ENCODE measurements at regions not wholly inside any gene's neighbourhood (a gene's known extent, or its start where the extent isn't known, plus 50 kb on each side); places are given as distances from the start of the nearest gene placed in this dataset.

- H3K4me3 ChIP-seq (ENCODE audit: low read depth in 2 of 2, low read length in 2 of 2): no peak overlapping the region
- in situ Hi-C loops (cut with HindIII; ENCODE audit: low pct_unique_long_range_greater_than_20kb, low sequenced_read_pairs): no loop called here
- DNase-seq (ENCODE audit: low read depth, low spot score) (no peak), ATAC-seq (no peak)
- H3K36me3 ChIP-seq (ENCODE audit: control insufficient read depth, insufficient read depth, low read length): no peaks in the 10 kb centered on the region
- H3K27ac ChIP-seq (ENCODE audit: low read length): no peak overlapping the region
- intact Hi-C loops (cut with micrococcal nuclease; ENCODE audit: unreplicated experiment): no loop called here
- CTCF ChIA-PET: no interaction called here
- POLR2A ChIA-PET: no interaction called here
- peaks cover 30% of the 10 kb centered on the region for H3K27me3 ChIP-seq (ENCODE audit: control insufficient read depth, insufficient read depth, low read length)
- BruUV-seq (replicated peaks): no TSS peak
- no peak for TF ChIP-seq SIN3A (IDR thresholded peaks at IDR 0.05; ENCODE audit: borderline replicate concordance, insufficient read depth, low read depth, low read length)
- TF ChIP-seq CTCF (IDR thresholded peaks at IDR 0.05): no peak
- TF ChIP-seq REST (IDR thresholded peaks at IDR 0.05; ENCODE audit: insufficient read depth in 1 of 2, low read depth in 2 of 2, low read length in 1 of 2): no peak
- no peaks in the 10 kb centered on the region for H3K4me1 ChIP-seq (ENCODE audit: control insufficient read depth, insufficient read depth, low read length)
- H3K9me3 ChIP-seq (ENCODE audit: control insufficient read depth, insufficient read depth, low read depth, low read length): no peaks in the 10 kb centered on the region
Measured at GRCh38 chr6:125357515-125358256, 55.9 kb upstream of the HDDC2 start.

- H3K27ac ChIP-seq (ENCODE audit: low read length): no peak overlapping the region
- no peaks in the 10 kb centered on the region for H3K9me3 ChIP-seq (ENCODE audit: control insufficient read depth, insufficient read depth, low read depth, low read length)
- no peak overlapping the region for H3K4me3 ChIP-seq (ENCODE audit: low read depth in 2 of 2, low read length in 2 of 2)
- ChIA-PET CTCF (no interaction called here), POLR2A (no interaction called here)
- intact Hi-C loops (cut with micrococcal nuclease; ENCODE audit: unreplicated experiment) (no loop called here), in situ Hi-C loops (cut with HindIII; ENCODE audit: low pct_unique_long_range_greater_than_20kb, low sequenced_read_pairs) (no loop called here)
- no peak for ATAC-seq
- no peak for DNase-seq (ENCODE audit: low read depth, low spot score)
- peaks cover 32% of the 10 kb centered on the region for H3K27me3 ChIP-seq (ENCODE audit: control insufficient read depth, insufficient read depth, low read length)
- no peaks in the 10 kb centered on the region for H3K4me1 ChIP-seq (ENCODE audit: control insufficient read depth, insufficient read depth, low read length)
- BruUV-seq (replicated peaks): no TSS peak
- no peaks in the 10 kb centered on the region for H3K36me3 ChIP-seq (ENCODE audit: control insufficient read depth, insufficient read depth, low read length)
- no peak for TF ChIP-seq TCF7L2 (IDR thresholded peaks at IDR 0.05; ENCODE audit: low read depth, low read length)
- no peak for TF ChIP-seq CTCF (IDR thresholded peaks at IDR 0.05)
- TF ChIP-seq SIN3A (IDR thresholded peaks at IDR 0.05; ENCODE audit: borderline replicate concordance, insufficient read depth, low read depth, low read length): no peak
- no peak for TF ChIP-seq REST (IDR thresholded peaks at IDR 0.05; ENCODE audit: insufficient read depth in 1 of 2, low read depth in 2 of 2, low read length in 1 of 2)
- no peak for TF ChIP-seq POLR2AphosphoS5 (IDR thresholded peaks at IDR 0.05; ENCODE audit: low read depth, low read length)
Measured at GRCh38 chr6:125358898-125359297, 57.1 kb upstream of the HDDC2 start.
